ENCODE measurements at regions not wholly inside any gene's neighbourhood (a gene's known extent, or its start where the extent isn't known, plus 50 kb on each side); places are given as distances from the start of the nearest gene placed in this dataset.
A peak's percentile ranks its signal among the peaks of the same experiment; 100 is the strongest.

- no peaks in the 10 kb centered on the region for H3K4me1 ChIP-seq (ENCODE audit: insufficient read depth, low read length)
These were observed 292.3 kb downstream of the PMP22 start for GRCh38 chr17:14972844-14973243.

GRCh38 chr17:14971054-14971453 is 294.1 kb downstream of the PMP22 start:
- FAIRE-seq = no peak

More at GRCh38 chr17:14972844-14973243, 292.3 kb downstream of the PMP22 start:
- H2AFZ ChIP-seq (ENCODE audit: low read length) = no peak overlapping the region
- BruUV-seq (replicated peaks) = no TSS peak
- ATAC-seq (no peak), FAIRE-seq (no peak), DNase-seq (ENCODE audit: low spot score) (no peak)
- H3K4me2 ChIP-seq (ENCODE audit: low read depth, low read length) = no peak overlapping the region
- H3K36me3 ChIP-seq (replicated peaks in 1 of 2; ENCODE audit: control insufficient read depth in 1 of 2, insufficient read depth in 2 of 2, low read length in 2 of 2) = no peaks in the 10 kb centered on the region
- intact Hi-C loops (cut with micrococcal nuclease; ENCODE audit: unreplicated experiment) (no loop called here), in situ Hi-C loops (cut with HindIII; ENCODE audit: extremely low pct_ligation_motif_present, low pct_unique_long_range_greater_than_20kb) (no loop called here)
- H3K9me3 ChIP-seq (ENCODE audit: low read length) = peaks cover 9% of the 10 kb centered on the region
- no peak for TF ChIP-seq SATB2 (CRISPR knock-in tag; IDR thresholded peaks at IDR 0.05)
- TF ChIP-seq FLYWCH1 (CRISPR knock-in tag; IDR thresholded peaks at IDR 0.05) = no peak
- no peak for TF ChIP-seq HNRNPUL1 (IDR thresholded peaks at IDR 0.05; ENCODE audit: low read depth, low read length)
- no peak for TF ChIP-seq ZNF703 (CRISPR knock-in tag; IDR thresholded peaks at IDR 0.05; ENCODE audit: borderline replicate concordance)
- TF ChIP-seq PITX1 (CRISPR knock-in tag; IDR thresholded peaks at IDR 0.05) = no peak
- TF ChIP-seq ZNF891 (CRISPR knock-in tag; IDR thresholded peaks at IDR 0.05) = no peak
- TF ChIP-seq RFX5 (IDR thresholded peaks at IDR 0.05; ENCODE audit: low read depth, low read length) = no peak
- TF ChIP-seq PHF20 (CRISPR knock-in tag; IDR thresholded peaks at IDR 0.05) = no peak
- no peaks in the 10 kb centered on the region for H3K79me2 ChIP-seq (ENCODE audit: insufficient read depth, low read length)
- H3K27ac ChIP-seq (ENCODE audit: extremely low read length, insufficient read depth, low read length) = no peak overlapping the region
- no peaks in the 10 kb centered on the region for H4K20me1 ChIP-seq (ENCODE audit: insufficient read depth, low read length)
- peaks cover 0 to 3% of the 10 kb centered on the region in 2 experiments; a peak in 2 of 5 replicates for H3K27me3 ChIP-seq (ENCODE audit: control insufficient read depth in 1 of 2, insufficient read depth in 2 of 2, low read length in 2 of 2)
- 42% methylated on average over 2 of the region's 2 CpGs for WGBS (ENCODE audit: low lambda C conversion rate)
- ChIA-PET POLR2A (no interaction called here), CTCF (ENCODE audit: low intra/inter-chr PET ratio, low total read pairs) (no interaction called here)
- no peak overlapping the region for H3K4me3 ChIP-seq (replicated peaks in 1 of 3; ENCODE audit: insufficient read depth in 1 of 3, low read depth in 2 of 3, low read length in 3 of 3)
- H3K9ac ChIP-seq (ENCODE audit: insufficient read depth, low read depth, low read length) = no peak overlapping the region

More at GRCh38 chr17:14971054-14971453, 294.1 kb downstream of the PMP22 start:
- Histone ChIP-seq H3K4me1 (ENCODE audit: insufficient read depth, low read length) (no peaks in the 10 kb centered on the region), H4K20me1 (ENCODE audit: insufficient read depth, low read length) (no peaks in the 10 kb centered on the region), H3K4me3 (replicated peaks in 1 of 3; ENCODE audit: insufficient read depth in 1 of 3, low read depth in 2 of 3, low read length in 3 of 3) (no peak overlapping the region), H2AFZ (ENCODE audit: low read length) (no peak overlapping the region), H3K9me3 (ENCODE audit: low read length) (peaks cover 9% of the 10 kb centered on the region), H3K4me2 (ENCODE audit: low read depth, low read length) (no peak overlapping the region), H3K27me3 (ENCODE audit: control insufficient read depth in 1 of 2, insufficient read depth in 2 of 2, low read length in 2 of 2) (no peaks in the 10 kb centered on the region), H3K9ac (ENCODE audit: insufficient read depth, low read depth, low read length) (no peak overlapping the region), H3K36me3 (replicated peaks in 1 of 2; ENCODE audit: control insufficient read depth in 1 of 2, insufficient read depth in 2 of 2, low read length in 2 of 2) (no peaks in the 10 kb centered on the region), H3K79me2 (ENCODE audit: insufficient read depth, low read length) (no peaks in the 10 kb centered on the region), H3K27ac (ENCODE audit: extremely low read length, insufficient read depth, low read length) (no peak overlapping the region)
- no peak for TF ChIP-seq PAXIP1 (CRISPR knock-in tag; conservative IDR thresholded peaks at IDR 0.05)
- no peak for TF ChIP-seq TCF12 (IDR thresholded peaks at IDR 0.05)
- no peak for TF ChIP-seq TCF12 (CRISPR knock-in tag; IDR thresholded peaks at IDR 0.05)
- no peak for TF ChIP-seq TBX2 (CRISPR knock-in tag; IDR thresholded peaks at IDR 0.05; ENCODE audit: borderline replicate concordance)
- TF ChIP-seq ZFP90 (CRISPR knock-in tag; IDR thresholded peaks at IDR 0.05; ENCODE audit: borderline replicate concordance) = peak; percentile 91; the same call in 1 of the 2 replicates
- no peak for TF ChIP-seq SMAD1 (CRISPR knock-in tag; IDR thresholded peaks at IDR 0.05; ENCODE audit: borderline replicate concordance, low read depth)
- TF ChIP-seq RCOR2 (CRISPR knock-in tag; IDR thresholded peaks at IDR 0.05) = no peak
- no peak for TF ChIP-seq THAP8 (CRISPR knock-in tag; IDR thresholded peaks at IDR 0.05; ENCODE audit: borderline replicate concordance)
- ChIA-PET POLR2A (no interaction called here), CTCF (ENCODE audit: low intra/inter-chr PET ratio, low total read pairs) (no interaction called here)
- DNase-seq (ENCODE audit: low spot score) = no peak
- no TSS peak for BruUV-seq (replicated peaks)
- ATAC-seq = no peak
- in situ Hi-C loops (cut with HindIII; ENCODE audit: extremely low pct_ligation_motif_present, low pct_unique_long_range_greater_than_20kb) (no loop called here), intact Hi-C loops (cut with micrococcal nuclease; ENCODE audit: unreplicated experiment) (no loop called here)

Measured in HepG2 (cell line).